ENCODE measurements at regions not wholly inside any gene's neighbourhood (a gene's known extent, or its start where the extent isn't known, plus 50 kb on each side); places are given as distances from the start of the nearest gene placed in this dataset.

- no peaks in the 10 kb centered on the region for H3K4me1 ChIP-seq (ENCODE audit: insufficient read depth, low read length)
- in situ Hi-C loops (cut with HindIII; ENCODE audit: extremely low pct_ligation_motif_present, low pct_unique_long_range_greater_than_20kb) = no loop called here
- CTCF ChIA-PET (ENCODE audit: low intra/inter-chr PET ratio, low total read pairs) = no interaction called here
- H3K9ac ChIP-seq (ENCODE audit: insufficient read depth, low read depth, low read length) = no peak overlapping the region
- DNase-seq (ENCODE audit: low spot score) = peak; percentile 20
- H4K20me1 ChIP-seq (ENCODE audit: insufficient read depth, low read length) = no peaks in the 10 kb centered on the region
- H3K4me2 ChIP-seq (ENCODE audit: low read depth, low read length) = no peak overlapping the region
- peak; percentile 75 for TF ChIP-seq ATF7 (IDR thresholded peaks at IDR 0.05)
- no peak for TF ChIP-seq ATF7 (CRISPR knock-in tag; IDR thresholded peaks at IDR 0.05)
- no peak for TF ChIP-seq ZNF24 (IDR thresholded peaks at IDR 0.05)
- no peak for TF ChIP-seq RFX1 (IDR thresholded peaks at IDR 0.05)
- intact Hi-C loops (cut with micrococcal nuclease; ENCODE audit: unreplicated experiment) = no loop called here
- H3K4me3 ChIP-seq (replicated peaks in 1 of 3; ENCODE audit: insufficient read depth in 1 of 3, low read depth in 2 of 3, low read length in 3 of 3) = no peak overlapping the region
- ATAC-seq = no peak
- no peaks in the 10 kb centered on the region for H3K9me3 ChIP-seq (ENCODE audit: low read length)
- POLR2A ChIA-PET = no interaction called here
- FAIRE-seq = peak; percentile 4
- H3K27me3 ChIP-seq (ENCODE audit: control insufficient read depth in 1 of 2, insufficient read depth in 2 of 2, low read length in 2 of 2) = peaks cover 0 to 36% of the 10 kb centered on the region in 2 experiments; a peak in 3 of 5 replicates
- BruUV-seq (replicated peaks) = no TSS peak
- no peak overlapping the region for H2AFZ ChIP-seq (ENCODE audit: low read length)
- H3K27ac ChIP-seq (ENCODE audit: extremely low read length, insufficient read depth, low read length) = no peak overlapping the region
- 16% methylated on average over 4 of the region's 4 CpGs for WGBS (ENCODE audit: low lambda C conversion rate)
- H3K36me3 ChIP-seq (replicated peaks in 1 of 2; ENCODE audit: control insufficient read depth in 1 of 2, insufficient read depth in 2 of 2, low read length in 2 of 2) = no peaks in the 10 kb centered on the region
- no peaks in the 10 kb centered on the region for H3K79me2 ChIP-seq (ENCODE audit: insufficient read depth, low read length)
Measured at GRCh38 chr17:62892870-62893338, 73.1 kb upstream of the TANC2 start.

- Histone ChIP-seq H3K9me3 (ENCODE audit: low read length) (no peaks in the 10 kb centered on the region), H3K4me1 (ENCODE audit: insufficient read depth, low read length) (no peaks in the 10 kb centered on the region), H3K4me3 (replicated peaks in 1 of 3; ENCODE audit: insufficient read depth in 1 of 3, low read depth in 2 of 3, low read length in 3 of 3) (no peak overlapping the region), H2AFZ (ENCODE audit: low read length) (no peak overlapping the region), H3K27me3 (ENCODE audit: control insufficient read depth in 1 of 2, insufficient read depth in 2 of 2, low read length in 2 of 2) (peaks cover 0 to 31% of the 10 kb centered on the region in 2 experiments; a peak in 3 of 5 replicates), H3K4me2 (ENCODE audit: low read depth, low read length) (no peak overlapping the region), H4K20me1 (ENCODE audit: insufficient read depth, low read length) (no peaks in the 10 kb centered on the region), H3K9ac (ENCODE audit: insufficient read depth, low read depth, low read length) (no peak overlapping the region), H3K36me3 (replicated peaks in 1 of 2; ENCODE audit: control insufficient read depth in 1 of 2, insufficient read depth in 2 of 2, low read length in 2 of 2) (no peaks in the 10 kb centered on the region), H3K79me2 (ENCODE audit: insufficient read depth, low read length) (no peaks in the 10 kb centered on the region), H3K27ac (ENCODE audit: extremely low read length, insufficient read depth, low read length) (no peak overlapping the region)
- FAIRE-seq (no peak), ATAC-seq (no peak), DNase-seq (ENCODE audit: low spot score) (no peak)
- CTCF ChIA-PET (ENCODE audit: low intra/inter-chr PET ratio, low total read pairs) = no interaction called here
- no TSS peak for BruUV-seq (replicated peaks)
- 2% methylated on average over 3 of the region's 3 CpGs for WGBS (ENCODE audit: low lambda C conversion rate)
- in situ Hi-C loops (cut with HindIII; ENCODE audit: extremely low pct_ligation_motif_present, low pct_unique_long_range_greater_than_20kb) (no loop called here), intact Hi-C loops (cut with micrococcal nuclease; ENCODE audit: unreplicated experiment) (no loop called here)
- POLR2A ChIA-PET = no interaction called here
- no peak for TF ChIP-seq ZNF292 (CRISPR knock-in tag; IDR thresholded peaks at IDR 0.05; ENCODE audit: borderline replicate concordance, low read depth)
- no peak for TF ChIP-seq ZFX (CRISPR knock-in tag; IDR thresholded peaks at IDR 0.05; ENCODE audit: low read depth)
- TF ChIP-seq ZNF780A (CRISPR knock-in tag; IDR thresholded peaks at IDR 0.05) = no peak
- no peak for TF ChIP-seq ZNF205 (CRISPR knock-in tag; IDR thresholded peaks at IDR 0.05)
- no peak for TF ChIP-seq ZNF230 (CRISPR knock-in tag; IDR thresholded peaks at IDR 0.05)
- TF ChIP-seq HINFP (CRISPR knock-in tag; IDR thresholded peaks at IDR 0.05; ENCODE audit: low read depth) = no peak
- TF ChIP-seq ZNF337 (CRISPR knock-in tag; IDR thresholded peaks at IDR 0.05; ENCODE audit: borderline replicate concordance, low read depth) = no peak
- no peak for TF ChIP-seq PAF1 (CRISPR knock-in tag; IDR thresholded peaks at IDR 0.05)
- TF ChIP-seq ZNF282 (IDR thresholded peaks at IDR 0.05; ENCODE audit: partially characterized antibody) = no peak
- no peak for TF ChIP-seq MEIS2 (CRISPR knock-in tag; IDR thresholded peaks at IDR 0.05)
- no peak for TF ChIP-seq ZNF354B (CRISPR knock-in tag; IDR thresholded peaks at IDR 0.05)
- TF ChIP-seq ZNF652 (CRISPR knock-in tag; IDR thresholded peaks at IDR 0.05; ENCODE audit: borderline replicate concordance, low read depth) = no peak
- no peak for TF ChIP-seq MTA1 (CRISPR knock-in tag; IDR thresholded peaks at IDR 0.05; ENCODE audit: borderline replicate concordance)
- TF ChIP-seq POLR2AphosphoS2 (IDR thresholded peaks at IDR 0.05; ENCODE audit: low read depth, low read length) = no peak
- TF ChIP-seq U2AF2 (IDR thresholded peaks at IDR 0.05; ENCODE audit: low read depth, low read length) = no peak
- no peak for TF ChIP-seq GATAD1 (CRISPR knock-in tag; IDR thresholded peaks at IDR 0.05)
- no peak for TF ChIP-seq ZNF333 (CRISPR knock-in tag; IDR thresholded peaks at IDR 0.05; ENCODE audit: borderline replicate concordance)
- no peak for TF ChIP-seq TAF1 (CRISPR knock-in tag; IDR thresholded peaks at IDR 0.05)
Measured at GRCh38 chr17:62892061-62892675, 73.9 kb upstream of the TANC2 start.
